K562 (cell line): ENCODE measurements at regions not wholly inside any gene's neighbourhood (a gene's known extent, or its start where the extent isn't known, plus 50 kb on each side); places are given as distances from the start of the nearest gene placed in this dataset.
"Not testable (repeated sequence)": the region's sequence is repeated elsewhere in the genome, so short reads cannot be mapped to it uniquely, and the experiment has no call there.

Source experiments
- ATF7 ChIP-seq: fragments of 450-650 bp; IDR thresholded peaks from 2 replicates; pipeline ENCODE4 v1.7.1; 2014; ENCODE audit warnings: mild to moderate bottlenecking, moderate library complexity
- HDAC6 ChIP-seq: IDR thresholded peaks from 2 replicates; pipeline ENCODE4 v1.6.1; 2012; ENCODE audit warnings: low read depth, mild to moderate bottlenecking, control low read depth, inconsistent platforms, low read length, moderate library complexity
- NCOR1 ChIP-seq: fragments of 450-650 bp; IDR thresholded peaks from 2 replicates; pipeline ENCODE4 v1.6.1; 2016; ENCODE audit warnings: mild to moderate bottlenecking, moderate library complexity
- POLR2A ChIP-seq: fragments of 450-650 bp; conservative IDR thresholded peaks from 2 replicates; pipeline ENCODE4 v1.6.1; 2016
- TF ChIP-seq, protein P1 (sequence below): sonication (generic); formaldehyde crosslinking; IDR thresholded peaks from 2 replicates; pipeline ENCODE4 v1.9.0; 2022; ENCODE audit warnings: mild to moderate bottlenecking, missing genetic modification reagents
- TF ChIP-seq, protein P2 (sequence below): fragments of 450-650 bp; conservative IDR thresholded peaks from 2 replicates; pipeline ENCODE4 v1.6.1; 2016; ENCODE audit warnings: missing genetic modification characterization, low read depth, mild to moderate bottlenecking, control low read depth, missing compliant biosample characterization
- TF ChIP-seq, protein P3 (sequence below), 2 experiments: fragments of 450-650 bp; IDR thresholded peaks; 2 replicates each; pipeline ENCODE4 v1.6.1; 2018; ENCODE audit warnings: mild to moderate bottlenecking in 2 of 2, low read depth in 1 of 2; ENCODE audit not compliant: partially characterized antibody in 2 of 2
- TF ChIP-seq, protein P4 (sequence below), 3 experiments: IDR thresholded peaks in 2 of 3; conservative IDR thresholded peaks in 1 of 3; 2 replicates each; pipeline ENCODE4 v1.5.1; 2011 to 2012; ENCODE audit warnings: low read length in 3 of 3, mild to moderate bottlenecking in 3 of 3, control low read depth in 2 of 3, improper control_type of control experiment in 1 of 3, inconsistent platforms in 1 of 3, low read depth in 1 of 3, mixed read lengths in 1 of 3, moderate library complexity in 1 of 3; ENCODE audit not compliant: insufficient read depth in 2 of 3

DNA sequence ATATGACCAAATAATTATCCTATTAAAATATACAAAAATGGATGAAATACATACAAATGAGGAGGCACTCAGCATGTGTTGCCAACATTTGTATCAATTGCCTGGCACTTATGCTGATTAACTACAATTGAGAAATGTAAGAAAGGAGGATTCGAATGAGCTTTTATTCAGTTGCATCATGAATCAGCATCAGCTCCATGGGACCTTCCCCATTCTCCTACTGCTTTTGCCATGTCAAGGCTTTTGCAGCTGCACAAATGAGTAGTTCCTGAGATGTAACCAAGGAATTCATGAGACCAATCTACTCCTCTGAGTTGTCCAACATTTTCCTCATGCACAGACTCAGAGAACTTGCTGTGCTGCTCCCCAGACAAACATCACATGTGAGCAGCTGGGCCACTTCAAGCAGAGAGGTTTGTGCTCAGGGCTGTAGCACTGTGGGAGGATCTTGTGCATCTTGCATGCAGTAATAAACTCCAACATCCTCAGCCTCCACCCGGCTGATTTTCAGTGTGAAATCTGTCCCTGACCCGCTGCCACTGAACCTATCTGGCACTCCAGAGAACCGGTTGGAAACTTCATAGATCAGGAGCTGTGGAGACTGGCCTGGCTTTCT is 504.3 kb downstream of the RPIA start:
- TF ChIP-seq, protein P1, sequence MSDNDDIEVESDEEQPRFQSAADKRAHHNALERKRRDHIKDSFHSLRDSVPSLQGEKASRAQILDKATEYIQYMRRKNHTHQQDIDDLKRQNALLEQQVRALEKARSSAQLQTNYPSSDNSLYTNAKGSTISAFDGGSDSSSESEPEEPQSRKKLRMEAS (CRISPR knock-in tag), result not testable (repeated sequence)
- TF ChIP-seq POLR2A, HDAC6, NCOR1, ATF7: not testable (repeated sequence)
- TF ChIP-seq, protein P2, sequence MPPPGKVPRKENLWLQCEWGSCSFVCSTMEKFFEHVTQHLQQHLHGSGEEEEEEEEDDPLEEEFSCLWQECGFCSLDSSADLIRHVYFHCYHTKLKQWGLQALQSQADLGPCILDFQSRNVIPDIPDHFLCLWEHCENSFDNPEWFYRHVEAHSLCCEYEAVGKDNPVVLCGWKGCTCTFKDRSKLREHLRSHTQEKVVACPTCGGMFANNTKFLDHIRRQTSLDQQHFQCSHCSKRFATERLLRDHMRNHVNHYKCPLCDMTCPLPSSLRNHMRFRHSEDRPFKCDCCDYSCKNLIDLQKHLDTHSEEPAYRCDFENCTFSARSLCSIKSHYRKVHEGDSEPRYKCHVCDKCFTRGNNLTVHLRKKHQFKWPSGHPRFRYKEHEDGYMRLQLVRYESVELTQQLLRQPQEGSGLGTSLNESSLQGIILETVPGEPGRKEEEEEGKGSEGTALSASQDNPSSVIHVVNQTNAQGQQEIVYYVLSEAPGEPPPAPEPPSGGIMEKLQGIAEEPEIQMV (tag), result not testable (repeated sequence)
- TF ChIP-seq, protein P3, sequence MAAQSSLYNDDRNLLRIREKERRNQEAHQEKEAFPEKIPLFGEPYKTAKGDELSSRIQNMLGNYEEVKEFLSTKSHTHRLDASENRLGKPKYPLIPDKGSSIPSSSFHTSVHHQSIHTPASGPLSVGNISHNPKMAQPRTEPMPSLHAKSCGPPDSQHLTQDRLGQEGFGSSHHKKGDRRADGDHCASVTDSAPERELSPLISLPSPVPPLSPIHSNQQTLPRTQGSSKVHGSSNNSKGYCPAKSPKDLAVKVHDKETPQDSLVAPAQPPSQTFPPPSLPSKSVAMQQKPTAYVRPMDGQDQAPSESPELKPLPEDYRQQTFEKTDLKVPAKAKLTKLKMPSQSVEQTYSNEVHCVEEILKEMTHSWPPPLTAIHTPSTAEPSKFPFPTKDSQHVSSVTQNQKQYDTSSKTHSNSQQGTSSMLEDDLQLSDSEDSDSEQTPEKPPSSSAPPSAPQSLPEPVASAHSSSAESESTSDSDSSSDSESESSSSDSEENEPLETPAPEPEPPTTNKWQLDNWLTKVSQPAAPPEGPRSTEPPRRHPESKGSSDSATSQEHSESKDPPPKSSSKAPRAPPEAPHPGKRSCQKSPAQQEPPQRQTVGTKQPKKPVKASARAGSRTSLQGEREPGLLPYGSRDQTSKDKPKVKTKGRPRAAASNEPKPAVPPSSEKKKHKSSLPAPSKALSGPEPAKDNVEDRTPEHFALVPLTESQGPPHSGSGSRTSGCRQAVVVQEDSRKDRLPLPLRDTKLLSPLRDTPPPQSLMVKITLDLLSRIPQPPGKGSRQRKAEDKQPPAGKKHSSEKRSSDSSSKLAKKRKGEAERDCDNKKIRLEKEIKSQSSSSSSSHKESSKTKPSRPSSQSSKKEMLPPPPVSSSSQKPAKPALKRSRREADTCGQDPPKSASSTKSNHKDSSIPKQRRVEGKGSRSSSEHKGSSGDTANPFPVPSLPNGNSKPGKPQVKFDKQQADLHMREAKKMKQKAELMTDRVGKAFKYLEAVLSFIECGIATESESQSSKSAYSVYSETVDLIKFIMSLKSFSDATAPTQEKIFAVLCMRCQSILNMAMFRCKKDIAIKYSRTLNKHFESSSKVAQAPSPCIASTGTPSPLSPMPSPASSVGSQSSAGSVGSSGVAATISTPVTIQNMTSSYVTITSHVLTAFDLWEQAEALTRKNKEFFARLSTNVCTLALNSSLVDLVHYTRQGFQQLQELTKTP (IDR thresholded peaks at IDR 0.05; ENCODE audit: low read depth in 1 of 2, partially characterized antibody in 2 of 2), result not testable (repeated sequence)
- TF ChIP-seq, protein P4, sequence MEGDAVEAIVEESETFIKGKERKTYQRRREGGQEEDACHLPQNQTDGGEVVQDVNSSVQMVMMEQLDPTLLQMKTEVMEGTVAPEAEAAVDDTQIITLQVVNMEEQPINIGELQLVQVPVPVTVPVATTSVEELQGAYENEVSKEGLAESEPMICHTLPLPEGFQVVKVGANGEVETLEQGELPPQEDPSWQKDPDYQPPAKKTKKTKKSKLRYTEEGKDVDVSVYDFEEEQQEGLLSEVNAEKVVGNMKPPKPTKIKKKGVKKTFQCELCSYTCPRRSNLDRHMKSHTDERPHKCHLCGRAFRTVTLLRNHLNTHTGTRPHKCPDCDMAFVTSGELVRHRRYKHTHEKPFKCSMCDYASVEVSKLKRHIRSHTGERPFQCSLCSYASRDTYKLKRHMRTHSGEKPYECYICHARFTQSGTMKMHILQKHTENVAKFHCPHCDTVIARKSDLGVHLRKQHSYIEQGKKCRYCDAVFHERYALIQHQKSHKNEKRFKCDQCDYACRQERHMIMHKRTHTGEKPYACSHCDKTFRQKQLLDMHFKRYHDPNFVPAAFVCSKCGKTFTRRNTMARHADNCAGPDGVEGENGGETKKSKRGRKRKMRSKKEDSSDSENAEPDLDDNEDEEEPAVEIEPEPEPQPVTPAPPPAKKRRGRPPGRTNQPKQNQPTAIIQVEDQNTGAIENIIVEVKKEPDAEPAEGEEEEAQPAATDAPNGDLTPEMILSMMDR (IDR thresholded peaks at IDR 0.05 in 2 of 3, conservative IDR thresholded peaks at IDR 0.05 in 1 of 3; ENCODE audit: insufficient read depth in 2 of 3, low read depth in 1 of 3, low read length in 3 of 3), result not testable (repeated sequence)
